PC-3 (cell line): ENCODE measurements at regions not wholly inside any gene's neighbourhood (a gene's known extent, or its start where the extent isn't known, plus 50 kb on each side); places are given as distances from the start of the nearest gene placed in this dataset.

ENCODE experiments used
- ATAC-seq: fragments of 200-7000 bp; cut with Tn5 transposase; 2 replicates; pipeline ENCODE4 v1.9.1; 2020; ENCODE audit warnings: mild to moderate bottlenecking, moderate library complexity
- BruUV-seq: library from RNA; stranded (reverse); fragments of 400-500 nt; replicated peaks from 2 replicates; lab custom pipeline; 2021; lab: Mats Ljungman, UMichigan
- CTCF ChIA-PET: fragments of 300-600 bp; sonication (Branson Sonifier 250); formaldehyde crosslinking; loops from one replicate; lab custom pipeline; 2022; ENCODE audit warnings: antibody characterized with exemption; lab: Charles Lee
- POLR2A ChIA-PET: fragments of 300-600 bp; sonication (Branson Sonifier 250); formaldehyde crosslinking; loops from one replicate; lab custom pipeline; 2022; ENCODE audit warnings: antibody characterized with exemption; ENCODE audit not compliant: unreplicated experiment; lab: Charles Lee
- DNase-seq: peaks from one replicate; pipeline ENCODE4 v3.0.0-alpha.2; 2015
- H2AFZ ChIP-seq: fragments of 300-600 bp; sonication (generic); 2 replicates; pipeline ENCODE4 v1.6.0; 2016; ENCODE audit warnings: antibody characterized with exemption, low read length
- H3F3A ChIP-seq: fragments of 300-600 bp; sonication (generic); one replicate; pipeline ENCODE4 v1.6.0; 2017; ENCODE audit warnings: antibody characterized with exemption, low read length, control low read depth, mild to moderate bottlenecking; ENCODE audit not compliant: unreplicated experiment
- H3K27ac ChIP-seq: fragments of 300-600 bp; sonication (generic); 2 replicates; pipeline ENCODE4 v1.5.1; 2016; ENCODE audit warnings: mild to moderate bottlenecking, low read length
- H3K27me3 ChIP-seq: fragments of 300-600 bp; sonication (generic); 2 replicates; pipeline ENCODE4 v1.6.1; 2016; ENCODE audit warnings: low read length, mixed read lengths
- H3K36me3 ChIP-seq: fragments of 300-600 bp; sonication (generic); 2 replicates; pipeline ENCODE4 v1.6.1; 2016; ENCODE audit warnings: low read depth, mixed run types, low read length, mixed read lengths
- H3K4me1 ChIP-seq: fragments of 300-600 bp; sonication (generic); 2 replicates; pipeline ENCODE4 v1.5.1; 2016; ENCODE audit warnings: low read length; ENCODE audit not compliant: insufficient read depth
- H3K4me2 ChIP-seq: fragments of 300-600 bp; sonication (generic); 2 replicates; pipeline ENCODE4 v1.6.0; 2016; ENCODE audit warnings: low read length
- H3K4me3 ChIP-seq: fragments of 300-600 bp; sonication (generic); 2 replicates; pipeline ENCODE4 v1.5.1; 2016; ENCODE audit warnings: mild to moderate bottlenecking, low read length, mixed read lengths
- H3K79me2 ChIP-seq: fragments of 300-600 bp; sonication (generic); 2 replicates; pipeline ENCODE4 v1.6.1; 2017; ENCODE audit warnings: low read length, mixed read lengths
- H3K9ac ChIP-seq: fragments of 300-600 bp; sonication (generic); 2 replicates; pipeline ENCODE4 v1.6.0; 2016; ENCODE audit warnings: mild to moderate bottlenecking, low read length
- H3K9me2 ChIP-seq: fragments of 300-600 bp; sonication (generic); replicated peaks from 2 replicates; pipeline ENCODE4 v1.6.1; 2016; ENCODE audit warnings: mixed run types, low read length, mixed read lengths
- H3K9me3 ChIP-seq: fragments of 300-600 bp; sonication (generic); 2 replicates; pipeline ENCODE4 v1.6.1; 2016; ENCODE audit warnings: low read length, mixed read lengths
- H4K20me1 ChIP-seq: fragments of 300-600 bp; sonication (generic); 2 replicates; pipeline ENCODE4 v1.6.1; 2016; ENCODE audit warnings: low read length, mixed read lengths
- EZH2 ChIP-seq: fragments of 300-600 bp; sonication (generic); IDR thresholded peaks from one replicate; pipeline ENCODE4 v1.6.1; 2017; ENCODE audit warnings: antibody characterized with exemption, mild to moderate bottlenecking, low read length; ENCODE audit not compliant: unreplicated experiment
- EZH2phosphoT487 ChIP-seq: fragments of 300-600 bp; sonication (generic); IDR thresholded peaks from 2 replicates; pipeline ENCODE4 v1.6.1; 2018; ENCODE audit warnings: mild to moderate bottlenecking, antibody characterized with exemption, low read length, borderline replicate concordance
- intact Hi-C: fragments of 100-400 bp; cut with micrococcal nuclease; formaldehyde crosslinking; loops from 2 replicates; pipeline ENCODE4 v1.9.0; 2023
- TF ChIP-seq, protein P1 (sequence below): fragments of 300-600 bp; sonication (generic); conservative IDR thresholded peaks from 2 replicates; pipeline ENCODE4 v1.5.1; 2017; ENCODE audit warnings: antibody characterized with exemption, low read depth, mild to moderate bottlenecking, low read length

DNA sequence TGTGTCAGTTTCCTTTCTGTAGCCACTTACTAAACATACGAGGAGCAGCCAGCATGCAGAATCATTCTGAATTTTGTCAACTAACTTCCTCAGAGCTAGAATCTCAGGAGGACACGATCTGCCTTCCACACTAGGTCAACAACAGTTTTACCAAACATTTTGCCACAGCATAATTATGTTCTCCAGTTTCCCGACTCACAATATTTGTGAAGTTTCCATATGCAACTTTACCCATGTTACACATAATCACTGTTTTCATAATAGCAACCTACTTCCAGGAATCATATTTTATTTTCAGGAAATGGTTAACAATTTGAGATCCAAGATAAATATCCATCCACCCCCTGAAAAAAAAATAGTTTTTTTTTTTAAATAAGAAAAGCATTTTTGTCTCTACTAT is 595.0 kb downstream of the PYDC2 start:
- H3K79me2 ChIP-seq, result no peaks in the 10 kb centered on the region
- H3K27me3 ChIP-seq, result no peaks in the 10 kb centered on the region
- CTCF ChIA-PET, result no interaction called here
- no peak overlapping the region for H3K4me3 ChIP-seq
- H3K27ac ChIP-seq, result no peak overlapping the region
- POLR2A ChIA-PET, result no interaction called here
- no peak for DNase-seq
- intact Hi-C loops, result no loop called here
- TF ChIP-seq EZH2phosphoT487, result no peak
- TF ChIP-seq, protein P1, sequence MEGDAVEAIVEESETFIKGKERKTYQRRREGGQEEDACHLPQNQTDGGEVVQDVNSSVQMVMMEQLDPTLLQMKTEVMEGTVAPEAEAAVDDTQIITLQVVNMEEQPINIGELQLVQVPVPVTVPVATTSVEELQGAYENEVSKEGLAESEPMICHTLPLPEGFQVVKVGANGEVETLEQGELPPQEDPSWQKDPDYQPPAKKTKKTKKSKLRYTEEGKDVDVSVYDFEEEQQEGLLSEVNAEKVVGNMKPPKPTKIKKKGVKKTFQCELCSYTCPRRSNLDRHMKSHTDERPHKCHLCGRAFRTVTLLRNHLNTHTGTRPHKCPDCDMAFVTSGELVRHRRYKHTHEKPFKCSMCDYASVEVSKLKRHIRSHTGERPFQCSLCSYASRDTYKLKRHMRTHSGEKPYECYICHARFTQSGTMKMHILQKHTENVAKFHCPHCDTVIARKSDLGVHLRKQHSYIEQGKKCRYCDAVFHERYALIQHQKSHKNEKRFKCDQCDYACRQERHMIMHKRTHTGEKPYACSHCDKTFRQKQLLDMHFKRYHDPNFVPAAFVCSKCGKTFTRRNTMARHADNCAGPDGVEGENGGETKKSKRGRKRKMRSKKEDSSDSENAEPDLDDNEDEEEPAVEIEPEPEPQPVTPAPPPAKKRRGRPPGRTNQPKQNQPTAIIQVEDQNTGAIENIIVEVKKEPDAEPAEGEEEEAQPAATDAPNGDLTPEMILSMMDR, result no peak
- TF ChIP-seq EZH2, result no peak
- no peak overlapping the region for H2AFZ ChIP-seq
- no peaks in the 10 kb centered on the region for H3K4me1 ChIP-seq
- no peak for ATAC-seq
- no peaks in the 10 kb centered on the region for H3K9me2 ChIP-seq
- no peak overlapping the region for H3K4me2 ChIP-seq
- H3K9ac ChIP-seq, result no peak overlapping the region
- H4K20me1 ChIP-seq, result no peaks in the 10 kb centered on the region
- BruUV-seq, result no TSS peak
- H3K36me3 ChIP-seq, result no peaks in the 10 kb centered on the region
- no peaks in the 10 kb centered on the region for H3F3A ChIP-seq
- H3K9me3 ChIP-seq, result no peaks in the 10 kb centered on the region

DNA sequence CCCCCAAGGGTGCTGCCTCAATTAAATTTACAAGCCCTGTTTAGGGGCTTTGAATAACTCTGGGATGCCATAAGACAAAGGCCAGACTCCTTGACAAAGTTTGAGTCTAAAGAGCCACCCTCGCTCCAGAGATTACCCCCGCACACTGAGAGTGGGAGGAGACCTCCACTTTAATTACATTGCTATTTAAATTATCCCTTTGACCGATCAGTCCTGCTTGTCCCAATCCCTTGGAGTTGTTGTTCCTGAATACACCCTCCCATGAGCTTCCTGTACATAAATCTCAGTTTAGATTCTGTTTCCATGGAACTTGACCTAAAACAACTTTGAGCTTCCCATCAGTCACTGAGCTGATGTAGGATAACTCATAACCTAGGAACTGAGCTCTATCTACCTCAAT is 596.3 kb downstream of the PYDC2 start:
- no peak for ATAC-seq
- ChIA-PET CTCF (no interaction called here), POLR2A (no interaction called here)
- Histone ChIP-seq H3K9me2 (no peaks in the 10 kb centered on the region), H2AFZ (no peak overlapping the region), H3K4me2 (no peak overlapping the region), H3F3A (no peaks in the 10 kb centered on the region), H3K79me2 (no peaks in the 10 kb centered on the region), H3K9ac (no peak overlapping the region), H3K27me3 (no peaks in the 10 kb centered on the region), H4K20me1 (no peaks in the 10 kb centered on the region), H3K36me3 (no peaks in the 10 kb centered on the region), H3K4me1 (no peaks in the 10 kb centered on the region), H3K4me3 (no peak overlapping the region), H3K27ac (no peak overlapping the region), H3K9me3 (no peaks in the 10 kb centered on the region)
- no TSS peak for BruUV-seq
- intact Hi-C loops, result no loop called here
- no peak for DNase-seq
- TF ChIP-seq, protein P1, result no peak
- TF ChIP-seq EZH2phosphoT487 (no peak), EZH2 (no peak)

- intact Hi-C loops, result no loop called here
- ChIA-PET POLR2A (no interaction called here), CTCF (no interaction called here)
- no TSS peak for BruUV-seq
- Histone ChIP-seq H3K4me3 (no peak overlapping the region), H3F3A (no peaks in the 10 kb centered on the region), H3K9me3 (no peaks in the 10 kb centered on the region), H3K27me3 (no peaks in the 10 kb centered on the region), H3K27ac (no peak overlapping the region), H3K9me2 (no peaks in the 10 kb centered on the region), H3K79me2 (no peaks in the 10 kb centered on the region), H4K20me1 (no peaks in the 10 kb centered on the region), H3K9ac (no peak overlapping the region), H3K4me1 (no peaks in the 10 kb centered on the region), H3K4me2 (no peak overlapping the region), H3K36me3 (no peaks in the 10 kb centered on the region), H2AFZ (no peak overlapping the region)
- TF ChIP-seq, protein P1, result no peak
- TF ChIP-seq EZH2phosphoT487, result no peak
- TF ChIP-seq EZH2, result no peak
- DNase-seq, result no peak
- no peak for ATAC-seq
Measured at GRCh38 chr3:192060160-192060781, 599.3 kb downstream of the PYDC2 start.
